KMS-11 (cell line): ENCODE measurements at regions not wholly inside any gene's neighbourhood (a gene's known extent, or its start where the extent isn't known, plus 50 kb on each side); places are given as distances from the start of the nearest gene placed in this dataset.

Experiments
- H2AFZ ChIP-seq: fragments of 200-600 bp; sonication (generic); 2 replicates; pipeline ENCODE4 v1.6.1; 2016; ENCODE audit warnings: antibody characterized with exemption, mixed run types, low read depth
- H3K27ac ChIP-seq: fragments of 200-600 bp; sonication (generic); 2 replicates; pipeline ENCODE4 v1.6.1; 2016; ENCODE audit warnings: mild to moderate bottlenecking, mixed run types
- H3K27me3 ChIP-seq: fragments of 200-600 bp; sonication (generic); 2 replicates; pipeline ENCODE4 v1.6.1; 2017; ENCODE audit warnings: mild to moderate bottlenecking, low read depth, mixed run types, moderate library complexity; ENCODE audit not compliant: insufficient read depth
- H3K36me3 ChIP-seq: fragments of 200-600 bp; sonication (generic); 2 replicates; pipeline ENCODE4 v1.6.1; 2017; ENCODE audit warnings: mild to moderate bottlenecking, mixed run types; ENCODE audit not compliant: insufficient read depth
- H3K4me1 ChIP-seq: fragments of 200-600 bp; sonication (generic); 2 replicates; pipeline ENCODE4 v1.6.1; 2016; ENCODE audit warnings: mild to moderate bottlenecking, low read depth, mixed run types; ENCODE audit not compliant: poor library complexity, severe bottlenecking
- H3K4me2 ChIP-seq: fragments of 200-600 bp; sonication (generic); 2 replicates; pipeline ENCODE4 v1.7.0; 2016; ENCODE audit warnings: mild to moderate bottlenecking, mixed run types
- H3K4me3 ChIP-seq: fragments of 200-600 bp; sonication (generic); IDR thresholded peaks from 2 replicates; pipeline ENCODE4 v1.6.1; 2017; ENCODE audit warnings: low read depth, low read length, mixed read lengths; ENCODE audit not compliant: insufficient read depth
- H3K79me2 ChIP-seq: fragments of 200-600 bp; sonication (generic); 2 replicates; pipeline ENCODE4 v1.6.1; 2016; ENCODE audit warnings: low read depth, mixed run types; ENCODE audit not compliant: insufficient read depth
- H3K9ac ChIP-seq: fragments of 200-600 bp; sonication (generic); 2 replicates; pipeline ENCODE4 v1.6.1; 2016; ENCODE audit warnings: mild to moderate bottlenecking, mixed run types
- H4K20me1 ChIP-seq: fragments of 200-600 bp; sonication (generic); 2 replicates; pipeline ENCODE4 v1.6.1; 2016; ENCODE audit warnings: mild to moderate bottlenecking, mixed run types; ENCODE audit not compliant: insufficient read depth
- TF ChIP-seq, protein P1 (sequence below): fragments of 200-600 bp; sonication (generic); conservative IDR thresholded peaks from 2 replicates; pipeline ENCODE4 v1.6.1; 2017; ENCODE audit warnings: low read depth, mild to moderate bottlenecking, antibody characterized with exemption, low read length, moderate library complexity, mixed read lengths

DNA sequence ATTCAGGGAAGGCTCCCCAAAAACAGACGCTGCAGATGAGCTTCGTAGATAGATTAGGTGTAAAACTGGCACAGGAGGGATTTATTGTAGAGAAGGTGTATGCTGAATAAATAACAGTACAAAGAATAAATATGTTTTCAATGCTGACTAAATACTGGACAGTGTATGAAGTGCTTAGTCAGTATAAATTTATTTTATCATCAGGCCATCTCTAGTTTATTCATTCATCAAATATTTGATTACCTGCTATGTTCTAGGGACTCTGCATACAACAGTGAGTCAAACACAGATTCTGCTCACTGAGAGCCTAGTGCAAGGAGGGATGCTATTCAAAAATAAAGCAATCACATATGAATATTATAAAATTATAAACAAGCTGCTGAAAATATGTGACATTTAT is 63.6 kb upstream of the TSPAN5 start:
- Histone ChIP-seq H3K4me3 (no peak overlapping the region), H3K9ac (no peak overlapping the region), H3K4me2 (peak overlapping the region; percentile 76), H3K79me2 (no peaks in the 10 kb centered on the region), H3K36me3 (no peaks in the 10 kb centered on the region), H2AFZ (no peak overlapping the region), H3K27ac (peak overlapping the region; percentile 55; the same call in 1 of the 2 replicates), H3K4me1 (peaks cover 28% of the 10 kb centered on the region), H3K27me3 (no peaks in the 10 kb centered on the region), H4K20me1 (no peaks in the 10 kb centered on the region)
- TF ChIP-seq, protein P1, sequence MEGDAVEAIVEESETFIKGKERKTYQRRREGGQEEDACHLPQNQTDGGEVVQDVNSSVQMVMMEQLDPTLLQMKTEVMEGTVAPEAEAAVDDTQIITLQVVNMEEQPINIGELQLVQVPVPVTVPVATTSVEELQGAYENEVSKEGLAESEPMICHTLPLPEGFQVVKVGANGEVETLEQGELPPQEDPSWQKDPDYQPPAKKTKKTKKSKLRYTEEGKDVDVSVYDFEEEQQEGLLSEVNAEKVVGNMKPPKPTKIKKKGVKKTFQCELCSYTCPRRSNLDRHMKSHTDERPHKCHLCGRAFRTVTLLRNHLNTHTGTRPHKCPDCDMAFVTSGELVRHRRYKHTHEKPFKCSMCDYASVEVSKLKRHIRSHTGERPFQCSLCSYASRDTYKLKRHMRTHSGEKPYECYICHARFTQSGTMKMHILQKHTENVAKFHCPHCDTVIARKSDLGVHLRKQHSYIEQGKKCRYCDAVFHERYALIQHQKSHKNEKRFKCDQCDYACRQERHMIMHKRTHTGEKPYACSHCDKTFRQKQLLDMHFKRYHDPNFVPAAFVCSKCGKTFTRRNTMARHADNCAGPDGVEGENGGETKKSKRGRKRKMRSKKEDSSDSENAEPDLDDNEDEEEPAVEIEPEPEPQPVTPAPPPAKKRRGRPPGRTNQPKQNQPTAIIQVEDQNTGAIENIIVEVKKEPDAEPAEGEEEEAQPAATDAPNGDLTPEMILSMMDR = no peak

DNA sequence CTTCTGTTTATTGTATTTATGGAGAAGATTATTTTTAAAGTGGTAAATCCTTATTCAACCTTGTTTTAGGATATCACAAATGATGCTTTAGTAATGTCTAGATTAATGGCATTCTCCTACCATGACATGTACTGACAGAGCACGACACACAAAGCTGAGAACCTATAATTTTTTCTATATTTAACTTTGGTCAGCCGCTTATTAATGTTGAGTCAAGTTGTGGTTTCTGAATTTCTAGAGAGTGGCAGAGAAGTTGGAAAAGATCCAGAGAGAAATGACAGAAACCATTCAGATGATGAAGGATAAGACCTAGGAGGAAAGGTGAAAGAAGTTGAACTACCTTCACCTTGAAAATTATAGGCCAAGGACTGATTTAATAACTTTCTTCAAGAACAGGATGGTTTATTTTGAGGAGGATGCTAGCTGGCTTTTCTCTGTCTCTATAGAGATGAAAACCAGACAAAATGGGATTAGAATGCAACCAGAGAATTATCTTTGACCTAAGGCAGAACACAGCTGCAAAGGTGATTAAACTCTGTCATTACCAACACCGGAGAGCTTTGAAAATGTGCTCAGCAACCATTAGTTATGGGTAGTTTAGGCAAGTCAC is 62.6 kb upstream of the TSPAN5 start:
- Histone ChIP-seq H3K4me2 (peak overlapping the region; percentile 76), H2AFZ (no peak overlapping the region), H4K20me1 (no peaks in the 10 kb centered on the region), H3K27me3 (no peaks in the 10 kb centered on the region), H3K9ac (peak overlapping the region; percentile 14), H3K79me2 (no peaks in the 10 kb centered on the region), H3K27ac (peak overlapping the region; percentile 55), H3K36me3 (no peaks in the 10 kb centered on the region), H3K4me3 (no peak overlapping the region), H3K4me1 (peaks cover 28% of the 10 kb centered on the region)
- TF ChIP-seq, protein P1 = no peak

DNA sequence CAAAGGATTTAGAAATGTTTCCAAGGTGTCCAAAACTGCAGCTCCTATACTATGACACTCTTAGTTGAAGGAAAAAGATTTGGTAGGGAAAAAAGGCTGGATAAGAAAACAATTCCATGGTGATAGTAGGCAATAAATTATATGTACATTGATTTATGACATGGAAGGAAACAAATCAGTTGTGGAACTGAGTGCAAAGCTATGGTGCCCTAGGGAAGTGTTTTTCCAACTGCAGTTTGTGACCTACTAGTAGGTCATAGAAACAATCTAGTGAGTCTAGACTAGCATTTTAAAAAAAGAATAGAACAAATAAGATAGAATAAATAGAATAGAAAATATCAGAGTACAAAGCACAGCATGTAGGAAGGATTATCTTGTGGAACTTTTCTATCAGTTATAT is 58.4 kb upstream of the TSPAN5 start:
- Histone ChIP-seq H3K4me3 (no peak overlapping the region), H2AFZ (no peak overlapping the region), H3K9ac (no peak overlapping the region), H3K36me3 (no peaks in the 10 kb centered on the region), H3K4me1 (peaks cover 19% of the 10 kb centered on the region), H4K20me1 (no peaks in the 10 kb centered on the region), H3K79me2 (no peaks in the 10 kb centered on the region), H3K27ac (no peak overlapping the region), H3K27me3 (no peaks in the 10 kb centered on the region), H3K4me2 (no peak overlapping the region)
- TF ChIP-seq, protein P1 = no peak

DNA sequence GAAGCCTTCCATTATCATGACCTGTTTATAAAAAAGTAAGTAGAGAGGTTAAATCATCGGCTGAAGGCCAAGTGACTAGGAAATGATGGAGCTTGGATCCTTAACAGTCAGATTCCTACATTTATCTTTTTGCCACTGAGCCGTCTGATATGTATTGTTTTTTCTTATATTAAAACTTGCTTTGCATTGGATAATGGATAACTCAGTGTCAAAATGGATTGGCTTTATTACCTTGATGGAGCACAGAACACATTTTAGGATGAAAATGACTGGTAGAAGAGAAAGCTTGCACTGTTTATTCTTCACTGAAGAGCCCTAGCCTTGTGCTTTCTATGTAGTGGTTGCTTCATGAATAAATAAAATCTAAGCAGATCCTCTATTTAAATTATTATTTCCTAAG is 54.2 kb upstream of the TSPAN5 start:
- TF ChIP-seq, protein P1 = no peak
- Histone ChIP-seq H3K27me3 (no peaks in the 10 kb centered on the region), H3K4me3 (no peak overlapping the region), H3K4me2 (no peak overlapping the region), H3K9ac (no peak overlapping the region), H4K20me1 (no peaks in the 10 kb centered on the region), H3K4me1 (peaks cover 4% of the 10 kb centered on the region), H3K79me2 (no peaks in the 10 kb centered on the region), H3K36me3 (no peaks in the 10 kb centered on the region), H3K27ac (no peak overlapping the region), H2AFZ (no peak overlapping the region)
